Activated CD8-positive, alpha-beta memory T cell treated with anti-CD3 and anti-CD28 coated beads, Interleukin-2, amount 50 U/mL, for 4 hours (primary cell): ENCODE measurements at regions not wholly inside any gene's neighbourhood (a gene's known extent, or its start where the extent isn't known, plus 50 kb on each side); places are given as distances from the start of the nearest gene placed in this dataset.

ENCODE experiments used
- DNase-seq: peaks from one replicate; pipeline ENCODE4 v3.0.0-alpha.2; 2020

DNA sequence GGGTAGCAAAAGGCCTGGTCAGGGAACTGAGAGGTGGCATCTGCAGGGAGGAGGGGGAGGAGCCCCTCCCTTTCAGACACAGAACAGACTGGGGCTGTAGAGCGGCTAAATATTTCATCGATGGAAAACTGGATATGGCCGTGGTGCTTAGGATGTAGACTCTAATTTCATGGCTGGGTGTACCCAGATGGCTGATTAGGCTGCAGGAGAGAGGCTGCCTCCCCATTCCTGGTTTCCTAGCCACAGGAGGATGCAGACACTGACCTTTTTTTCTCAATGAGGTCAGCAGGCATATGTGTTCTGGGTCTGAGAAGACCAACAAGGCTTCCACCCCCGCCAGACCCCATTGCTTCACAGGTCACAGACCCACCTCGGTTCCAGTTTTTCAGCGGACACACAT is 58.1 kb upstream of the CALM2 start:
- DNase-seq, result no peak

DNA sequence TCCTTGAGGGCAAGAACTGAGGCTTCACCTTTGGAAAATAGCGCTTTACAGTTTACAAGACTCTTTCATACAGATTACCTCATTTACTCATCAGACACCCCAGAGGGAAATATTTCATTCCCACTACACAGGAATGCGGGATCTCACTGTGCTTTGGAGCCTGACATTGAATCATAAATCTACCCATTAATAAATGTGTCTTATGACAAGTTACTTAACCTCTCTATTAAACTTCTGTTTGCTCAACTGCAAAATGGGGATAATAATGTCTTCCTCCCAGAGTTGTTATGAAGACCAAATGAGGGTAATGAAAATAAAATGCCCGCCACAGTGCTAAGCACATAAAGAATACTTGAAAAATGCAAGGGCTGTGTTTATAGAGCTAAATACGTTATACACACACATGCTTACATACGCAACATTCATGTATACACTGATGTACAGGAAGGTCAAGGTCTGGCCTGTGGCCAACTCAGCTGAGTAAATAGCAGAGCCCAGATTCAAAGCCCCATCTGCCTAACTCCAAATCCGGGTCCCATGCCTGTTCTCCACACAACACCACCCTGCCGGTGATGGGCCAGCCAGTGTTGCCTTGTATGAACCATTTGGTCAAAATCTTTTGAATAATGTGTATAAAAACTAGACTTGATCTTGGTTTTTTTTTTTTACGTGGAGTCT is 56.6 kb upstream of the CALM2 start:
- DNase-seq, result no peak

DNA sequence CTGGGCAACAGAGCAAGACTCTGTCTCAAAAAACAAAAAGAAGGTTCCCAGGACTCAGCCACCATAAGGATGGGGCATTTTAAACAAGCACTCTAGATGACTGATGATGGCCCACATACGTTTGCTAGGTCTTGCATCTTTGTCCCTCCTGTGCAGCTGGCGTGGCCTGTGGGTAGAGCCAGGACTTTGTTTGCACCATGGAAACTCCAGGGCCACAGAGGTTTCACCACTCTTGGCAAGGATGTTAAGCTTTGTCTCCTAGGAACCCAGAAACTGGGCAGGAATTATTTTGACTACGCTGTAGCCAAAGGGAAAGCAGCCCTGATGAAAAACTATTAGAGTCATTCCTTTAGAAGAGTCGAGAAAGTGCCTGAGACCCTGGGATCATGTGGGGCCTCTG is 54.1 kb upstream of the CALM2 start:
- DNase-seq, result no peak

DNA sequence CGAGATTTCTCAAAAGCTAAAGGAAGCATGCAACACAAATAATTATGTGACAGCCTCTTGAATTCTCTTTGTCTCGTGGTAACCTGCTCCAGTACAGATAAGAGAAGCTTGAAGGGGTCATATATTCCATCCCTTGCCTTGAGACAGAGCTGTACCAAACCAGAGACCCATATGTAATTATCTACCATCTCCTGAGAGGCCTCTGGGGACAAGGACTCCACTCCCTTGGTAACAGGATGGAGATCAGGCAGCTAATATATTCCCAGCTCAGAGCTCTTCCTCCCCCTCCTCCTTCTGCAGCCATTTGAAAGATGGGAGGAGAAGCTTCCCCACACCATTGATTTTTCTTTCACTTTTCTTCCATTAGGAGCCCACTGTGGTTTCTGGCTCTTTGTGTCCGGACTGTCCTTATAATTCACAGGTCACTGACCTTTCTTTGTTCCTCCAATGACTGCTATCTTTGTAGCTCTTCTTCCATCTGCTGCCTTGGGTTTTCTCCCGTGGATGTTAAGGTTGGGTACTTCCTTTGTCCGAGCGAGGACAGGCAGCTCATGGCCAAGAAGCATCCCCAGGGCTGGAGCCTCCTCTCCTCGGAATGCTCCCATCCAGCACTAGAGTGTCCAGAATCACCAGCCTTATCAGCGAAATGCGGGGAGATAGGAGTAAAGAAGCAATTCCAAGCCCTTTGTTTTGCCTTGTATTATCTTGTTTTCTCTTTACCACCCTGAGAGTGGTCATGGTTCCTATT is 51.4 kb upstream of the CALM2 start:
- no peak for DNase-seq

DNA sequence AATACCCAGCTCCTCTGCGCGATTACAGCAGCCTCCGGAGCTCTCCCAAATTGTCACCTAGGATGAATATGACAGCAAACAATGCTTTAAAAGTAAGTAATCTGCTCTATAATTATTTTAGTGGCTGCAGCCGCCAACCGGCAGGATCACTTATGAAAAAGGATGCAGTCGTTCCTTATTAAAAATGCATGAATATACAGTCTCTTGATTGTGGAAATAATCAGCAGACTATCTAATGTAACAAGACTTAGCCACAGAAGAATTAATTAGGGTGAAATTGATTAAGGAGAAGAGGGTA is 50.6 kb upstream of the CALM2 start:
- no peak for DNase-seq

DNA sequence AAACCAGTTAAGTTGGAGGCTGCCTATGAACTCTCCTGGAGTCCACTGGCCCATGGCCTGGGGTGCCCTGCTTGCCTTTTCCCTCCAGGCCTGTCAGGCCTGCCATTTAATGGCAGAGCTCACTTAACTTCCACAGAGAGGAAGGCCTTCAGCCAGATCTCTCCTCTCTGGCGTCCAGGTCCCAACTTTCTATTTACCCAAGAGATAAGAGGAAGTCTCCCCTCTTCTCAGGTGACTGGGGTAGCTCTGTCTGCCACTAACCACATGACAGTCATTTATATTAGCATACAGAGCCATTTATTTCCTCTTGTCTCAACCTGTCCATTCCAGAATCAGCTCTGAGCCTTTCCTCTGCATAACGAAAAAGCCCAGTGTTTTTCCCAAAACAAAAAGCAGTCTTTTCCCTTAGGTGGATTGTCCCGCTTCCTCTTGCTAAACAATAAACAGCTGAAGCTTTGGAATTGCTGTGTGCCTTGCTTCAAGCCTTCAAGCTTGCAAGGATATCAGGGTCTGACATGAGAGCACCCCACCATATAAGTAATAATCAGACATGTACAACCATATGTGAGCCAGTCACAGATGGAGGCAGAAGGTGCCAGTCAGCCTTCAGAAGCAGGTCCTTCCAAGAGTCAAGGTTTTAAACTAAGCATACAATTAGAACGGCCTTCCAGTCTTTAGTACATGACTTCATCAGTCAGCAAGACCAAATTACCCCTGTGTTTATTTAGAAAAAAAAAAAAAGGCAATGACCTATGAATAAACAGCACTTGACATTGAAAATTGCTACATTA is 50.0 kb upstream of the CALM2 start:
- no peak for DNase-seq
